Peyer's patch (tissue), 4 donors: ENCODE measurements at regions not wholly inside any gene's neighbourhood (a gene's known extent, or its start where the extent isn't known, plus 50 kb on each side); places are given as distances from the start of the nearest gene placed in this dataset.

Experiments
- POLR2A ChIP-seq, 2 donors: fragments of 450-650 bp; IDR thresholded peaks; one replicate each; pipeline ENCODE4 v1.5.1; 2017; ENCODE audit warnings: antibody characterized with exemption in 2 of 2, mild to moderate bottlenecking in 2 of 2, moderate library complexity in 2 of 2
- TF ChIP-seq, protein P1 (sequence below), 6 experiments: fragments of 450-650 bp in 4 of 6; fragments of 200-600 bp in 2 of 6; sonication (generic) in 1 of 6; IDR thresholded peaks; one replicate each; pipeline ENCODE4 v1.5.1; 2017 to 2019; ENCODE audit warnings: antibody characterized with exemption in 6 of 6, mild to moderate bottlenecking in 3 of 6, moderate library complexity in 1 of 6

DNA sequence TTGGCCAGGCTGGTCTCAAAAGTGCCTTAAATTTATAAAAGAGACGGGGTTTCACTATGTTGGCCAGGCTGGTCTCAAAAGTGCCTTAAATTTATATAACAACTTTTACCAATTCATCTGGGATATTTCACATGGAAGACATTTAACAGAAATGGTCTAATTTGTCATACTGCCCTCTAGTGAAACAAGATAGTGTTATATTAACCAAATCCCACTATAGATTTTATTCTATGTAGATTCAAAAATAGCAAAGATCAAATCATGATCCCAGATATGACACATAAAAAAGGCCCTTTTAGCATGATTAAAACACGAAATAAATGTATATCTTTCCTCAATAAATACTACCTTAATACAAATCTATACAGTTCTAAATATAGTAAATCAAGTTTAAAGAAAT, 102.8 kb upstream of the TFAP2D start:
- TF ChIP-seq, protein P1, sequence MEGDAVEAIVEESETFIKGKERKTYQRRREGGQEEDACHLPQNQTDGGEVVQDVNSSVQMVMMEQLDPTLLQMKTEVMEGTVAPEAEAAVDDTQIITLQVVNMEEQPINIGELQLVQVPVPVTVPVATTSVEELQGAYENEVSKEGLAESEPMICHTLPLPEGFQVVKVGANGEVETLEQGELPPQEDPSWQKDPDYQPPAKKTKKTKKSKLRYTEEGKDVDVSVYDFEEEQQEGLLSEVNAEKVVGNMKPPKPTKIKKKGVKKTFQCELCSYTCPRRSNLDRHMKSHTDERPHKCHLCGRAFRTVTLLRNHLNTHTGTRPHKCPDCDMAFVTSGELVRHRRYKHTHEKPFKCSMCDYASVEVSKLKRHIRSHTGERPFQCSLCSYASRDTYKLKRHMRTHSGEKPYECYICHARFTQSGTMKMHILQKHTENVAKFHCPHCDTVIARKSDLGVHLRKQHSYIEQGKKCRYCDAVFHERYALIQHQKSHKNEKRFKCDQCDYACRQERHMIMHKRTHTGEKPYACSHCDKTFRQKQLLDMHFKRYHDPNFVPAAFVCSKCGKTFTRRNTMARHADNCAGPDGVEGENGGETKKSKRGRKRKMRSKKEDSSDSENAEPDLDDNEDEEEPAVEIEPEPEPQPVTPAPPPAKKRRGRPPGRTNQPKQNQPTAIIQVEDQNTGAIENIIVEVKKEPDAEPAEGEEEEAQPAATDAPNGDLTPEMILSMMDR (IDR thresholded peaks at IDR 0.05): no peak
- no peak for TF ChIP-seq POLR2A (IDR thresholded peaks at IDR 0.05)
